HG02970 (cell line): ENCODE measurements at regions not wholly inside any gene's neighbourhood (a gene's known extent, or its start where the extent isn't known, plus 50 kb on each side); places are given as distances from the start of the nearest gene placed in this dataset.

Experiments
- ATAC-seq: cut with Tn5 transposase; IDR thresholded peaks from one replicate; pipeline ENCODE4 v1.9.1; 2021; ENCODE audit warnings: mild to moderate bottlenecking, moderate library complexity, moderate number of reproducible peaks; ENCODE audit not compliant: unreplicated experiment, low FRiP score

DNA sequence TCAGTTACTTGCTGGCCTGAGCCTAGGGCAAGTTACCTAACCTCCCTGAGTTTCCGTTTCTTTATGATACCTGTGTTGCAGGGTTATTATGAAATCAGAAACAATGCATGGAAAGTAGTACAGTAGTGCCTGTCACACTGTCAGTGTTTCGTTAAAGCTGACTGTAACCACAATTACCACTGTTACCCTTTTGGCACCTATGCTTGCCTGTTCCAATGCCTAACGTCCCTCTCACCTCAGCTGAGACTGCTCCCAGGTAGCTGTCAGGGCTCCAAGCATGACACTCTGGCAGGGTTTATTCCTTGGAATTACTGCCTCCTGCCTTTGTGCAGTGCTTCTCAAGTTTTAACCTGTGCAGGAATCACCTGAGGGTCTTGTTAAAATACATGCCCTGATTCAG, 135.2 kb upstream of the RBMS1 start:
- ATAC-seq = no peak

DNA sequence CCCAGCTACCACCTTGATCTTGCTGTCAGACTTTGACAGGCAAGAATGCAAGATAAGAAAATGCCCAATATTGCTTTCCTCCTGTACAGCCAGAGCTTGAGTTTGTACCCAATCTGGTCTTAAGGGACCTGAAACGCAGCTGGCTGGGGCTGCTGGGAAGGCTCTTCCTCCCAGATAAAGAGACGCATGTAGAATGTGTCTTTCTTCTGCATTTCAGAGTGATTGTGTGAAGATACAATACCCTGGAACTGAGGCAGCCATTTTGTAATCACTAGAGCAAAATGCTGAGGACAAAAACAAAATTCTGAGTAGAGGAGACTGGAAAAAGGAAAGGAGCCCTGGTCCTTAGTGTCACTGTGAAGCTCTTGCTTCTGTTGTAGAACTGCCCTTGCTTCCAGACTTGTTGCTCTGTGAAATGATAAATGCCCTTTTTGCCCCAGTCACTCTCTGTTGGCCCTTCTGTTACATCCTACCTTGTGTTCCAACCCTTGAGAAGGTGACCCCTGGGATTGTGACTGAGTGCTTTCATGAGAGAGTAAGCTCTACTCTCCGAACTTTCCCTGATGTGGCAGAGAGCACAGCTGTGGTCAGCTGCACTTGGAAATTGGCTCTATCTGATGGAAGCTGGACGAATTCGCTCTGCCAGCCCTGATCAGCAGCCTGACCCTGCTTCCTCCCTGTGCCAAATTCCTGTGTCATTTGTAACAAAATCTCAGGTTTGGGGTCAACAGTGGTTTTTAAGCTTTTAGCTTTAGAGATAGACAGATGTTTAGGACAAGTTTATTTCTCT, 137.4 kb upstream of the RBMS1 start:
- ATAC-seq = no peak

DNA sequence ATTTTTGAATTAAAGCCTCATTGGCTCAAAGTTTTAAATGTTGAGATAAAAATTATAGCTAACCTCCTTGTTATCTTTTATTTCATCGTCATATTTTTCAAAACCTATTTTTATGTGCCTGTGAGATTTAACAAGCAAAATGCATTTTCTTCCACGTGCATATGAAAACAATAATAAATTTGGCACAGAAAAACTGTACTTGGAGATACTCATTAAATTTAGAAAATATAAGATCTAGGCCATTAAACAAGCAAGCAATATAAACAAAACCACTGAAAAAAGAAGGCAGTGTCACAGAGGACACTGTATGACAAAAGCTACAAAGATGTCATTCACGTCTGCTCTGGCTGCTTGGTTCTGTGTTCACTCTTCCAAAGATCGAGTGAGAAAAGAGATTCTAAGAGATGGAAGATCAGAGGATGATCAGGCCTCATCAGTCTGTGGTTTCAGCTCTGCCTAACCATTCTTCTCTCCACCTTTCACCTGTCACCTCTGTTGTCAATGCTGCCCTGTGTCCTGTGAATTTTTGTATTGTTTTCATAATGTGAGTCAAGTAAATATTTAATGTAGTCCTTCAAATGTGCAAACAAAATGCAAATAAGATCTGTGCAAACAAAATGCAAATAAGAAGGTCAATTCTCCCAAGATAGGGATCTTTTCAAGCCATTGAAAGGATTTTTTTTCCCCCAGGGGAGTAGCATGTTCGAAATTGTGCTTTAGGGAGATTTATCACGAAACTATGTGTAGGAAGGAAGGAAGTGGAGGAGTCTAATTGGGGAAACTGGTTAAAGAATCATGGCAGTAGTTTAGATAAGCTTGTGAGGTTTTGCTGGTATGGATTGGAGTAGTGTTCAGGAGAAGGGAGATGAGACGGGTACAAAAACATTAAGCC, 138.7 kb upstream of the RBMS1 start:
- no peak for ATAC-seq

DNA sequence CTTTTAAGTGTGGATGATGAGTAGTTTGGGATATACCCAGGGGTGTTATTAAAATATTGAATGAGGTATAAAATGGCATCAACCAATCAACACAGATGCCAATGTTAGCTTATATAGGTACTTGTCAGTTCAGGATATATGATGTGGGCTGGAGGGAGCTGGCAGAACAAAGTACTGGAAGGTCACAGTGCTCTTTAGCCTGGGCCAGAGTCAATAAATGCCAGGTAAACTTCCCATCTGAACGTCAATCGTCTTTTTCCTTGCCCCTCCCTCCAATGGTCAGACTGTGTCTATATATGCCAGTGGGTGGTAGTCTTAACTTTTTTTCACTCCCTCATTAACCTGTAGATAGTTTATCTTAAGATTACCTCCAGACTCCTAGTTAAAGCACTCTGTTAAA, 140.8 kb upstream of the RBMS1 start:
- no peak for ATAC-seq

DNA sequence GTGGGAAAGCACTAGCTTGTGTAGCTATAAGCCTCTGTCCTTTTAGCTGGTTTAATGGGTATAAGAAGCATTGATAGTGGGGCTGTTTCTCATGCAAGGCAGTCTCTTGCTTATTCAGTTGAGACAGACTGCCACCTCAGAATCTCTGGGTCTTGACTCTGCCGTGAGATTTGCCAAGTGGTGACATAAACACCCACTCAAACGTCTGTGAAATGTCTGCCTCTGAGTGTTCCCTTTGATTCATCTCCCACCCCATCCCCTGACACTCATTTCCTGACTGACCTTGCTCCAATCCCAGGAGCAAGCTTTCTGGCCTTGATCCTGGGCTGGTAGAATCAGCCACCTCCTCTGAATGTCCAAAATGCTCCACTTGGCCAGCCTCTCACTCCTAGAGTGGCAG, 141.9 kb upstream of the RBMS1 start:
- ATAC-seq = no peak

DNA sequence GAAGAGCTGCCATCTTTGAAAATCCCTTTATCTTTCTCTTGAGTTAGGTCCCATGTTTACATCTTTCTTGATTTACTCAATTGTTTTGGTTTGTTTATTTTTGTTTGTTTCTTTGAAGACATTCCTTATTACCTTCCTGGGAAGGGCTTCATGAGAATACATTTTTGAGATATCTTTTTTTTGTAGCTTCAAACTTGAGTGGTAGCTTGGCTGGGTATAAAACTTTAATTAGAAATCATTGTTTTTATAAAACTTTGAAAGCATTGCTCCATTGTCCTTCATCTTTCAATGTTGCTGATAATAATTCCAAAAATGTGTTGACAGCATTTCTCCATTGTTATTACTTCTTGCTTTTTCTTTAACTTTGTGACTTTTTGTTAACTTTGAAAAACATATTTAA, 145.9 kb upstream of the RBMS1 start:
- no peak for ATAC-seq

DNA sequence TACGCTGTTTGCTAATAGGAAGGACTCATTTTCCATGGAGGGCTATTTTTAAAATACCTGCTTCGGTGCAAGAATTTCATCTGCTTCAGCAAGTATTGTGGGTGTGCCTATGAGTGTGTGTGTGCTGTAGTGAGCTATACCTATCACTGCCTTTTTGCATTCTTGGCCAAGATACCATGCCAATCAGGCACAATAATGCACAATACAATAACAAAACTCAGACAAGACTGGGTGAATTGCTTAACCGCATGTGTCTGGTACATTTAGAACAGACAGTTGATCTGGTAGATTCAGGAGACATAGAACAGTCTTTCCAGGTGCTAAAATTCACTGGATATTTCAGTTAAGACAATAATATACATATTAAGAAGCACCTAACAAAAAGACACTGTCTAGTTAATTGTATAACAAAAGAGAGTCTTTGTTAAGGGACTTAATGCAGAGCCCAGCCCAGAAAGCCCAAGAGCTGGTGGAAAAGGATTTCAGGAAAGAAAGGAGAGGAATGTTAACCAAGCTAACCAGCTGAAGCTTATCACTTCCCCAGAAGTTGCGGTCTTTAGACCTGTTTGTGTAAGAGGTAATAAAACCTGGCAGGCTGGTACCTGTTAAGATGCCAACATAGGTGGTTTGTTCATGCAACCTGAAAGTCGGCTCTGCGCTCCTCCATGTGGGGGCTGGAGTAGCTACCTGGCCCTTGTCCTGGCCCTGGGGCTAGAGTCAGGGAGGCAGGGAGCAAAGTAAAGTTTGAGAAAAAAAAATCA, 153.3 kb upstream of the RBMS1 start:
- ATAC-seq = no peak

DNA sequence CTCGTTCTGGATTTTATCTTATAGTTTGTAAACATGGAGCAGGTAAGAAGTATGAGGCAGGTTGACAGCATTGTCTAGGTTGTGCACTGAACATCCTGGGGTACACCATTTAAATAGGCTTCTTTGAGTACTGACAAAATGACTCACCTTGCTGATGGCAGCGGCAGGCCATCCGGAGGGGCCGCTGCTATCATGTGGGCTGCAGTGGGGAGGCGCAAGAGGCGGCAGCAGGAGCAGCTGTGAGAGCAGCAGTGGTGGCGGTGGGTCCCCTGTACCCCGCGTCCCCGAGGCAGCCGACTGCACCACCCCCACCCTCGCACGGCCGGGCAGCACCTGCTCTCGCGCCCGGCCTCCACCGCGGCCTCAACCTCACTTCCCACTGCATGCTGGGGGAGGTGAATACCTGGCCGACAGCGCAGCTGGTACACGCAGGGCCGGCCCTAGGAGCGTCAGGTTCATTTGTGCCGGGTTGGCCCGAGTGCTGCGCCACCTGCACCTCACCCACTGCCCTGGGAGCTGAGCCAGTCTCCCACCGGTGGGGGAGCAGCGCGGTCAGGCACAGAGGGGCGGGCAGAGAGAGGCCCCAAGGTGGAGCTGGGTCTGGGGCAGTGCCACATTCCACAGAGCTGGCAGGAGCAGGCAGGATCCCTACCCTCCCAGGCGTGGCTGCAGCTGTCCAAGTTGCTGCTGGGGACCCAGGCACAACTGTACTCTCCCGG, 154.5 kb upstream of the RBMS1 start:
- no peak for ATAC-seq

DNA sequence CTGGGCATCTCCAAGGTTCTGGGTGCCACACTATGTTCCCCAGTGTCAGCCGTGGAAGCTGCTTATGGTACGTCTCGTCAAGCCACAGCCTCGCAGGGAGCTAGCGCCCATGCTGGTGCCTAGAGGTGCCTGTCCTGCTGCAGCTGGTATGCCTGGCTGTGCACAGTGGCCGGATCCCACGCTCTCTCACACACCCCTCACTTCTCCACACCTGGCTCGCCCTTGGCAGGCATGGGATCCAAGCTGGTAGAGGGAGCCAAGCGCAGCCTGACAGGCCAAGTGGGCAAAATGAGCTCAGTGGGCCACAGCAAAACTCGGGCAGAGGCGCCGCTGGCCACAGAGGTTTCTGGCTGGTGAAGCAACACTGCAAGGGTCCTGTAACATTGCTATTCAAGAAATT, 156.1 kb upstream of the RBMS1 start:
- no peak for ATAC-seq

DNA sequence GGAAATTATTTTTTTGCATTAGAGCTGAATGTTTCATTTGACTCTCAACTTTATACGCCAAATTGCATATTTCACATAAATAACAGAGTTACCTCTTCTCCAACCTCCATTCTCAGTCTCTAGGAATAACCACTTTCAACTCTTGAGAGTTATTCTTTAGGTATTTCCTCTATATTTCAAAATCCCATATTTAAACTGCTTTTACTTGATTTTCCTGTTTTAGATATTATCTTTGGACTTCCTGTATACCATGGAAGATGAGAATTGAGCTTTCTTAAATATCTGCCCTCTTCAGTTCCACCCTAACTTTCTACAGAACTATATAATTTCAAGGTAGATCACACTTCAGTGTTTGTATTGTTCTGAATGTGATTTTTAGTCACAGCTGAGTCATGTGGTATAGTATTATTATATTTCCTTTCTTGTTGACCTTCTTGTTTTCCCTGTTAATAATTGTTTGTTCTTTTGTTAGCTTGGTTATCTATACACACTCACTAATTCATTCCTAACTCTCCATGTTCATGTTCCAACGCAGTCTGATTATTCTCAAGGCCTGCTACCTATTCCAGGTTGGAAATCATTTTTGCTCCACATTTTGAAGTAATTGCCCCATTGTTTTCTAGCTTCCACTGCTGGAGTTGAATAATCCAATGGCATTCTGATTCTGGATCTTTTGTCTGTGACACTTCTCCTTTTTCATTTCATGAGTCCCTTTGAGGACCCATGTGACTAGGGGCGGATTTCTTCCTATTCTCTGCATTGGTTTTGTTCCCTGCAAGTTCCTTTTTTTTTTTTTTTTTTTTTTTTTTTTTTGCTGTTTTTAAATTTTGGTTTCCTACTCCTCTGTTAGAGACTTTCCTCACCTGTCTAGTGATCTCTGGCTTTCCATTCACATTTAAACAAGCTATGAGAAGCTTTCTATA, 156.8 kb upstream of the RBMS1 start:
- ATAC-seq = no peak

DNA sequence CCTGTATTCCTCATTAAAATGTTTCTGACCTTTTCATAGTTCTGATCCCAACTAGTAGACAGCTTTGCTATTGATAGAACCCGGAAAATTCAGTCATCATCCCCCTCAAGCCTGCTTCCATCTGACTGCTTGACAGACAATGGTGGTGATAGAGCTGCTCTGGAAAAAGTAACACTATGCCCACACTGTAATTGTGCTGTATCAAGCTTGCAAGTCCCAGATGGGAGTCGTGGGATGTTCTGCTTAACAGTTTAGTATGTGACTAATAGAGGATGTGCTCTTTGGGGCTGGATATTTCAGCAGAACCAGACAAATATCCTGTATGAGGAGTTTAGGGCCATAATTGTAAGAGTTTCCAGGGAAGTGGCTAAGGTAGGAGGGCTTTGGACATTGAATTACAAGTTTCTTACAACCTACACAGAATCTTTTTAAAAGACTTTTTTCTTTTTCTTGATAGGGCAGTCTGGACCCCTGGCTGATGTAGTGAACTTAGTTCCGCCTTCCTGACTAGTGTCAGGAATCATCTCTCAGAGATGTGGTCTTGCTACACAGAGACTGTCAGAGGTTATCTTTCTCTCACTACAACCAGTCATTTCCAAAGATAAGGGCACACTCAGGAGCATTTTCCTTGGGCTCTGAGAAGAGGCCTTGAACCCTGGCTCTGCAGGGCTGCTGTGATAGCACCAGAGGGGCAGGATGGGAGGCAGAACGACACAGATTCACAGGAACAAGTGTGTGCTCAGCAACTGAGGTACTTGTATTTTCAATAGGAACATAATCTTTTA, 158.0 kb upstream of the RBMS1 start:
- ATAC-seq = no peak

DNA sequence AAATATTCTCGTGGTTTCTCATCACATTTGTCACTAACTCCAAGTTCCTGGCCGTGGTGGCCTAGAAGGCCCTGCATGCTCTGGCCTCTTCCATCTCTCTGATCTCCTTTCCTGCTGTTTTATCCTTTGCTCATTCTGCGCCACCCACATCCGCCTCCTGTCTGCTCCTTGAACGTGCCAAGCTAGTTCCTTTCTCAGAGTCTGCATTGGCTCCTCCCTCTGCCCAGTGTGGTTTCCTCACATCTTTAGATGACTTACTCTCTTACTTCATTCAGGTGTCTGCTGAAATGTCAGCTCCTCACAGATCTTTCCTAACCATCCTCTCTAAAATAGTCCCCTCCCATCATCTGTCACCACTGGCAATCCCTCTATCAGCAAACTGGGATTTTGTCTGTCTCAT, 158.6 kb upstream of the RBMS1 start:
- no peak for ATAC-seq

DNA sequence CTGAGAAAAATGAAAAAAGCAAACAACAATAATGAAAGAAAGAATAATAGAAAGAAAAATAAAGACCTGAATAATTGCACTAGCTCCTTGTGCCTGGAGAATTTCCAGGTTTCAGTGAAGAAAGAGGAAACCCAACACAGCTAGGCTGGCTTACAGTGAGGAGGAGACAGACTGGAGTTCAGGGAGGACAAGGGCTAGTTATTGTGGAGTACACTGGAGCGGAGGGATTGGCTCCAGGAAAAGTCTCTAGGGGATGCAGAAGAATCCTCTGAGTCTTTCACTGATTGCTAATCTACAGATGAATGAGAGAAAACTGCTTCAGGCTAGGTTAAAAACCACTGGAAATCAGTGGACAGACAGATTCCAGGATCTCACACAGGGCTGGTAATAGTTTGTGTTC, 163.6 kb upstream of the RBMS1 start:
- ATAC-seq = no peak

DNA sequence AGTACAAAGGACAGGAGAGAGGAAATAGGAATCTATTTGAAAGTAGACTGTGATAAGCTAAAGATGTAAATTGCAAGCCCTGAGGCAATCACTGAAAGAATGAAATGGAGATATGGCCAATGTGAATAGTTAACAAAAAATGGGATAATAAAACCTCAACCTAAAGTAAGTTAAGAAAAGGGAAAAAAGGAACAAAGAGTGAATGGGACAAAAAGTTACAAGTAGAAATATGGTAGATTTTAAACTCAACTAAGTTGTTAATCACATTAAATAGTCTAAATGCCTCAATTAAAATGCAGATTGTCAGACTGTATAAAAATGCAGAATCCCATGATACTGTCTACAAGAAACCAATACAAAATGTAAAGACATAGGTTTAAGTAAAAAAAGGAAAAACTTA, 165.2 kb upstream of the RBMS1 start:
- ATAC-seq = no peak

DNA sequence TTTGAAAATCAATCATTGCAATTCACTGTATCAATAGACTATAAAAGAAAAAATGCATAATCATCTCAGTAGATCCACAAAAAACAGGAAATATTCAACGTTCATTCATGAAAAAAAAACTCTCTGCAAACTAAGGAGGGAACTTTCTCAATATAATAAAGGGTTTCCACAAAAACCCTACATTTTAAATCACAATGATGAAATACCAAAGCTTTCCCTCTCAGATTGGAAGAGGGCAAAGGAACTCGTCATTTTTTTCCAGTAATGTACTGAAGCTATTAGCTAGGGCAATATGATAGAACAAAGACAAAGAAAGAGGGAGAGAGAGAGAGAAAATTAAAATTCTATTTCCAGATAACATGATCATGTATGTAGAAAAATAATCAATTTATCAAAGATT, 167.1 kb upstream of the RBMS1 start:
- no peak for ATAC-seq

DNA sequence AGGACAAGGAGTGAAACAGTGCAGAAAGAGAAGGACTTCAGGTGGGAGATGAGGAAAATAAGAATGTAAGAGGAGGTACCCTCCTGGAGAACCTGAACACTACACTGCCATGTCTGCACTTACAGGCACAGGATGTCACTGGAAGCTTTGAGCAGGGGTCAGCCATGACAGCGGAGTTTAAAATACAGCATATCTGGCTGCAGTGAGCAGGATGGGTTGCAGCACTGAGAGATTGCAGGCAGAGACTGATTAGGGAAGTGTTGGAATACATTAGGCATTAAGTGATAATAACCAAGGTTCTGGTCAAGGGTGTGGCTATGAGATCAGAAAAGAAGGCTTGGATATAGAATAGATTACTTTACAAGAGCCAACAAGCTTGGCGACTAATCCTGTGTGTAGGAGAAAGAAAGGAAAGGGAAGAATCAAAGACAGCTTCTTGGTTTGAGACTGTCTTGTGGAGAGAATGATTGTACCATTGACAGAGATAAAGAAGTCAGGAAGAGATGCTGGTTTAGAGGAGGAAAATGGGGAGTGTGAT, 171.1 kb upstream of the RBMS1 start:
- no peak for ATAC-seq

DNA sequence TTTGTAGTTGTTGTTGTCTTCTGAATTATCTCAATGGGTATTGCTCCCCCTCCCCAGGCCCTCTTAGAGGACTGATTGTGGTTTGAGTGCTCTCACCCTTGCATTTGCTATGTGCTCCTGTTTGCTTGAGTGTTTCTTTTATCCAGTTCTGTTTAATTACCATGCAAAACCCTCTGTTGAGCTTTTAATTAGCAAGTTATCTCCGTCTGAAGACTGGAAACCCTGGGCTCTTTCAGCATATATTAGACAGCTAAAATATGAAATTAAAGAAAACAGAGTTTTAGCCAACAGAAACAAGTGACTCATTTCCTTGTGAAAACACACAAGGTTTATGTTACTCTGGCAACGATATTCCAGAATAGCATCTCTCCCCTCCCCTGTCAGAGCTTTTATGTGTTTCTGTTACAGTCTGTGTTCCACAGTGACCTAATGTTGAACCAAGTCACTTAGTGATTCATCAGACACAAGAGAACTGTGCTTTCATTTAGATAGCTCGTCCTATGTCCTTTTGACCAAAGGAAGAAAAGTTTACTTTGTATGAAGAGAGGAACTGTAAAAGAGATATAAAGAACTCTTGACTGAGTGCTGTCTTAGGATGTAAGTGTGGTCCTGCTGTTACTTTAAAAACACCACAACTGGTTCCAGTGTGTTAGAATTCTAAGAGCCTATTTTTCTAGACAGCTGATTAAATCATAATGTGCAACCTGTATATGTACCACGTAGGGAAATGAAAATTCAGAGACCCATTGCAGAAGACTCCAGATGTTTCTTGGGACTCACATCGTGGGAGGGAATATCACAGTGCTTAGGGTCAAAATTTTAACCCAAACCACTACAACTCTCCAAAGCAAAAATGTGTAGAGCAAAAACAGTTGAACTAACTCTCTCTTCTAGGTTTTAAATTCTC, 172.8 kb upstream of the RBMS1 start:
- no peak for ATAC-seq
